ENCODE measurements at regions not wholly inside any gene's neighbourhood (a gene's known extent, or its start where the extent isn't known, plus 50 kb on each side); places are given as distances from the start of the nearest gene placed in this dataset.

GRCh38 chr2:71799013-71799575 lies 345.7 kb downstream of the DYSF start:
- TF ChIP-seq POLR2A (IDR thresholded peaks at IDR 0.05): no peak
- no peak for TF ChIP-seq CTCF (IDR thresholded peaks at IDR 0.05)

Measured in Peyer's patch (tissue), 4 donors.